ENCODE measurements at regions not wholly inside any gene's neighbourhood (a gene's known extent, or its start where the extent isn't known, plus 50 kb on each side); places are given as distances from the start of the nearest gene placed in this dataset.

DNA sequence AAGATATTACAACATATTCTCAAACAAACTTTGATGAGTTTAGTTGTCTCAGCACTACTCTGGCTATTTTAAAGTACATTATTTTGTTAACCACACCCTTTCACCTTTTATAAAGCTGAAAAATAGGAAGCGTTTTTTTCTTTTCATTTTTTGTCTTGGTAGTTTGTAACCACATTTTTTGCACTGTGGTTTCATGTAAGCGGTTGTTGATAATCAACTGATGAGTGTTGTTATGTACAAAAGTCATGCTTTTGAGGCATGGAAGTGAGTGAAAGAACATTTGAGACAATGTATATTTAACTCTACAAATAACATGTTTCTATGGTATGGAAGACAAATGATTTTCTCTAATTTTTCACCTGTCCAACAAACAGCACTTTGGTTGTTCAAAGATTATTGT, 52.1 kb upstream of the ATP2B1 start:
- TF ChIP-seq, protein P1, sequence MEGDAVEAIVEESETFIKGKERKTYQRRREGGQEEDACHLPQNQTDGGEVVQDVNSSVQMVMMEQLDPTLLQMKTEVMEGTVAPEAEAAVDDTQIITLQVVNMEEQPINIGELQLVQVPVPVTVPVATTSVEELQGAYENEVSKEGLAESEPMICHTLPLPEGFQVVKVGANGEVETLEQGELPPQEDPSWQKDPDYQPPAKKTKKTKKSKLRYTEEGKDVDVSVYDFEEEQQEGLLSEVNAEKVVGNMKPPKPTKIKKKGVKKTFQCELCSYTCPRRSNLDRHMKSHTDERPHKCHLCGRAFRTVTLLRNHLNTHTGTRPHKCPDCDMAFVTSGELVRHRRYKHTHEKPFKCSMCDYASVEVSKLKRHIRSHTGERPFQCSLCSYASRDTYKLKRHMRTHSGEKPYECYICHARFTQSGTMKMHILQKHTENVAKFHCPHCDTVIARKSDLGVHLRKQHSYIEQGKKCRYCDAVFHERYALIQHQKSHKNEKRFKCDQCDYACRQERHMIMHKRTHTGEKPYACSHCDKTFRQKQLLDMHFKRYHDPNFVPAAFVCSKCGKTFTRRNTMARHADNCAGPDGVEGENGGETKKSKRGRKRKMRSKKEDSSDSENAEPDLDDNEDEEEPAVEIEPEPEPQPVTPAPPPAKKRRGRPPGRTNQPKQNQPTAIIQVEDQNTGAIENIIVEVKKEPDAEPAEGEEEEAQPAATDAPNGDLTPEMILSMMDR (IDR thresholded peaks at IDR 0.05; ENCODE audit: low read depth, low read length, missing control alignments), result no peak
- DNase-seq (ENCODE audit: low read depth), result no peak
- H3K4me3 ChIP-seq (ENCODE audit: low read depth, low read length), result no peak overlapping the region
- in situ Hi-C loops (cut with HindIII; ENCODE audit: low sequenced_read_pairs), result no loop called here

Measured in astrocyte of the cerebellum (primary cell).